Calu3 (cell line): ENCODE measurements at regions not wholly inside any gene's neighbourhood (a gene's known extent, or its start where the extent isn't known, plus 50 kb on each side); places are given as distances from the start of the nearest gene placed in this dataset.

ENCODE experiments used
- BruUV-seq: library from RNA; stranded (reverse); fragments of 400-500 nt; replicated peaks from 2 replicates; lab custom pipeline; 2021; lab: Mats Ljungman, UMichigan
- CTCF ChIA-PET: fragments of 300-600 bp; sonication (Branson Sonifier 250); formaldehyde crosslinking; loops from one replicate; lab custom pipeline; 2022; ENCODE audit warnings: antibody characterized with exemption; lab: Charles Lee
- DNase-seq: peaks from one replicate; pipeline ENCODE4 v3.0.0; 2022
- H3K27ac Mint-ChIP-seq: one replicate; pipeline ENCODE4 v1.8.0; 2022; ENCODE audit warnings: mixed read lengths; ENCODE audit not compliant: unreplicated experiment
- H3K27me3 Mint-ChIP-seq: one replicate; pipeline ENCODE4 v1.8.0; 2022; ENCODE audit warnings: mixed read lengths; ENCODE audit not compliant: unreplicated experiment
- H3K36me3 Mint-ChIP-seq: one replicate; pipeline ENCODE4 v1.8.0; 2022; ENCODE audit warnings: mild to moderate bottlenecking, moderate library complexity, mixed read lengths; ENCODE audit not compliant: insufficient read depth, unreplicated experiment
- H3K4me1 Mint-ChIP-seq: one replicate; pipeline ENCODE4 v1.8.0; 2022; ENCODE audit warnings: mild to moderate bottlenecking, low read depth, mixed read lengths; ENCODE audit not compliant: unreplicated experiment
- H3K4me3 Mint-ChIP-seq: one replicate; pipeline ENCODE4 v1.8.0; 2022; ENCODE audit warnings: mild to moderate bottlenecking, low read depth, moderate library complexity, mixed read lengths; ENCODE audit not compliant: unreplicated experiment
- H3K9me3 Mint-ChIP-seq: one replicate; pipeline ENCODE4 v1.8.0; 2022; ENCODE audit warnings: low read depth, mixed read lengths; ENCODE audit not compliant: unreplicated experiment
- intact Hi-C: fragments of 100-400 bp; cut with micrococcal nuclease; formaldehyde crosslinking; loops from one replicate; pipeline ENCODE4 v1.10.0; 2022; ENCODE audit not compliant: unreplicated experiment
- TF ChIP-seq, protein P1 (sequence below): fragments of 200-600 bp; IDR thresholded peaks from one replicate; pipeline ENCODE4 v1.8.0; 2022; ENCODE audit warnings: antibody characterized with exemption; ENCODE audit not compliant: unreplicated experiment

DNA sequence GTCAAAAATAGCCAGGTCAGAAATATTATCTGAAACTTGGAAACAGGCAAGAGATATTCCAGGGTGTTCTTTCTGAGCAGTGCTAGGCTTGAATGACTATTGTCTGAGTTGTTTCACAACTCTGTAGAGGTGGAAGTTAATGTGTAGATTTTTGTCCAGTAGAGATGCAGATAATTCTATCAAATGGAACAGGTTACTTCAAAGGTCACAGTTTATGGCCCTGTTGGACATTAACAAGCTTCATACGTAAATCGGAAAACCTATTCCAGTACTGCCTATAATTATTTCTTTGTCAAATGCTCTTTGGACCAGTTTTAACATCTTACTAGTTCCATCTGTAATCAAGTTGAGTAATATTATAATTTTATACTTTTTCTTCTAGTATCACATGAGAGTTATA lies 1639.4 kb upstream of the TENM3 start:
- BruUV-seq = no TSS peak
- intact Hi-C loops = no loop called here
- Mint-ChIP-seq H3K9me3 (peaks cover 2% of the 10 kb centered on the region), H3K27me3 (no peaks in the 10 kb centered on the region), H3K27ac (no peak overlapping the region), H3K4me3 (no peak overlapping the region), H3K4me1 (no peaks in the 10 kb centered on the region), H3K36me3 (no peaks in the 10 kb centered on the region)
- TF ChIP-seq, protein P1, sequence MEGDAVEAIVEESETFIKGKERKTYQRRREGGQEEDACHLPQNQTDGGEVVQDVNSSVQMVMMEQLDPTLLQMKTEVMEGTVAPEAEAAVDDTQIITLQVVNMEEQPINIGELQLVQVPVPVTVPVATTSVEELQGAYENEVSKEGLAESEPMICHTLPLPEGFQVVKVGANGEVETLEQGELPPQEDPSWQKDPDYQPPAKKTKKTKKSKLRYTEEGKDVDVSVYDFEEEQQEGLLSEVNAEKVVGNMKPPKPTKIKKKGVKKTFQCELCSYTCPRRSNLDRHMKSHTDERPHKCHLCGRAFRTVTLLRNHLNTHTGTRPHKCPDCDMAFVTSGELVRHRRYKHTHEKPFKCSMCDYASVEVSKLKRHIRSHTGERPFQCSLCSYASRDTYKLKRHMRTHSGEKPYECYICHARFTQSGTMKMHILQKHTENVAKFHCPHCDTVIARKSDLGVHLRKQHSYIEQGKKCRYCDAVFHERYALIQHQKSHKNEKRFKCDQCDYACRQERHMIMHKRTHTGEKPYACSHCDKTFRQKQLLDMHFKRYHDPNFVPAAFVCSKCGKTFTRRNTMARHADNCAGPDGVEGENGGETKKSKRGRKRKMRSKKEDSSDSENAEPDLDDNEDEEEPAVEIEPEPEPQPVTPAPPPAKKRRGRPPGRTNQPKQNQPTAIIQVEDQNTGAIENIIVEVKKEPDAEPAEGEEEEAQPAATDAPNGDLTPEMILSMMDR = no peak
- DNase-seq = no peak
- CTCF ChIA-PET = no interaction called here

DNA sequence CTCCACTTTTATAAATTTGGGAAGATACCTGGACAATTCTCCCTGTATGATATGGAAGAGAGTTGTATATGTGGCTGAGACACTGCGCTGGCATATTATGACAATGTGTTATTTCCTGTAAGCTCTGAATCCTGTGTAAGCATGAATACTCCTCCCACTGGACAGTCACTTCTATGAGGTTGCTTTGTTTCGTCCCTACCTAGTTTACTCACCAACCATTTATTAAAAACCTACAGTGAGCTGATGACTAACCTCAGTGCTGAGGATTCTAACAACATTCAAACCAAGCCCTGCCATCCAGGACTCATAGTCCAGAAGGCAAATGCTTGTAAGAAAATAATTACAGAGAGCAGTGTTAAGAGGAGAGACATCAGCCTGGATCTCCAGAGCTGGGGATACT lies 1632.9 kb upstream of the TENM3 start:
- TF ChIP-seq, protein P1 = no peak
- no peak for DNase-seq
- no TSS peak for BruUV-seq
- no peaks in the 10 kb centered on the region for H3K36me3 Mint-ChIP-seq
- no peaks in the 10 kb centered on the region for H3K27me3 Mint-ChIP-seq
- H3K4me1 Mint-ChIP-seq = peaks cover 14% of the 10 kb centered on the region
- intact Hi-C loops = no loop called here
- CTCF ChIA-PET = no interaction called here
- H3K27ac Mint-ChIP-seq = peak overlapping the region; percentile 5
- no peak overlapping the region for H3K4me3 Mint-ChIP-seq
- peaks cover 2% of the 10 kb centered on the region for H3K9me3 Mint-ChIP-seq

DNA sequence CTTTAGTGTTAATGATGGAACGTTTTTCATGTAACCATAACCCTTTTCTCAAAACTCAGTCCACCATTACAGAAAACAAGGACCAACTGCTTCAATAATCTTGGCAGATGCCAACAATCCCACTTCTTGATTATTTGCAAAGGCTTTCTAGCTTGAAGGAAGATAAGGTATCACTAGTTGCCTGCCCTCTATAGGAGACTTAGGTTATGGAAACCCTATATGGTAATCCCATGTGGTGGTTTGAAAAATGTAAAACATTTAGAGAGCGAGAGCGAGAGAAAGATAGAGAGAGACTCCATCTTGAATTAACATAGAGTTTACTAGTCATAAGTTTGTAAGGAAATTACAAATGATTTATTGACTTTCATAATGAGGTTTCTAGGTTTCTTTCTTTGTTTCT lies 1627.5 kb upstream of the TENM3 start:
- TF ChIP-seq, protein P1 = no peak
- no peak for DNase-seq
- H3K36me3 Mint-ChIP-seq = no peaks in the 10 kb centered on the region
- CTCF ChIA-PET = no interaction called here
- no peak overlapping the region for H3K4me3 Mint-ChIP-seq
- H3K9me3 Mint-ChIP-seq = no peaks in the 10 kb centered on the region
- no TSS peak for BruUV-seq
- intact Hi-C loops = no loop called here
- H3K27me3 Mint-ChIP-seq = no peaks in the 10 kb centered on the region
- H3K4me1 Mint-ChIP-seq = peaks cover 3% of the 10 kb centered on the region
- H3K27ac Mint-ChIP-seq = no peak overlapping the region

DNA sequence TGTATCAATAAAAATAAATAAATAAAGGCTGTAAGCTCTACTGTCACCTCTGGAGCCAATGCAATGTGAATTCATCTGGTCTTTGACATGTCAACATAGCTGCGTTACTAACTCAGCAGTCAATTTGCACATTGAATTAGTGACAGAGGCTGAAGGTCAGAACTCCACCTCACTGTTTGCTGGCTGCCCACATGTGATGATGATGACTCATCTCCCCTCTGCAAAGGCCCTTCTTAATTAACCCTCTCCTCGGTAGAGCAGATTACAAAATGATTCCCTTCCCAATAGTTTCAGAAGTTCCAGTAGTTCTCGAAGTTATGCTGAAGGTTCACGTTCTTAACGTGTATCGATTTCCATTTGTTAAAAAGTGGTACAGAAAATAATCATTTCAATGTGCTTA lies 1626.0 kb upstream of the TENM3 start:
- H3K4me1 Mint-ChIP-seq = no peaks in the 10 kb centered on the region
- intact Hi-C loops = no loop called here
- H3K27ac Mint-ChIP-seq = no peak overlapping the region
- H3K4me3 Mint-ChIP-seq = no peak overlapping the region
- no TSS peak for BruUV-seq
- H3K36me3 Mint-ChIP-seq = no peaks in the 10 kb centered on the region
- DNase-seq = no peak
- no peaks in the 10 kb centered on the region for H3K9me3 Mint-ChIP-seq
- CTCF ChIA-PET = no interaction called here
- TF ChIP-seq, protein P1 = no peak
- H3K27me3 Mint-ChIP-seq = no peaks in the 10 kb centered on the region
